ENCODE measurements at regions not wholly inside any gene's neighbourhood (a gene's known extent, or its start where the extent isn't known, plus 50 kb on each side); places are given as distances from the start of the nearest gene placed in this dataset.

DNA sequence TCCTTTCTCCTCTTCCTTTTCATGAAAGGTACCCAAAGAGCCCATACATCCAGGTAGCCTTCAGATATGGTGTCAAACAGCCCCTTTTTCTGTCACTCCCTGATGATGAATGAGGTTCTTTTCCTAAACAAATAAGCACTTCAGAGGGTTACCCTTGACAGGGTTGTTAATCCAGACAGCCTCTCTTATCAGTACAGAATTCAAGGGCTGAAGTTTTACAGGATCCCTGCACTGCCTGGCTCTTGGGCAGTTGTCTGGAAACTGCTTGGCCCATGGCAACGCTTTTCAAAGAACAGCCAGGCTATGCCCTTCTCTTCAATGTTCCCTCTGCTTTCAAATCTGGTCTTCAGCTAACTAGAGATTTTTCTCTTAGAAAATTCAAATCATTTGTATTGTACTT lies 352.6 kb upstream of the FAM241A start:
- TF ChIP-seq, protein P1, sequence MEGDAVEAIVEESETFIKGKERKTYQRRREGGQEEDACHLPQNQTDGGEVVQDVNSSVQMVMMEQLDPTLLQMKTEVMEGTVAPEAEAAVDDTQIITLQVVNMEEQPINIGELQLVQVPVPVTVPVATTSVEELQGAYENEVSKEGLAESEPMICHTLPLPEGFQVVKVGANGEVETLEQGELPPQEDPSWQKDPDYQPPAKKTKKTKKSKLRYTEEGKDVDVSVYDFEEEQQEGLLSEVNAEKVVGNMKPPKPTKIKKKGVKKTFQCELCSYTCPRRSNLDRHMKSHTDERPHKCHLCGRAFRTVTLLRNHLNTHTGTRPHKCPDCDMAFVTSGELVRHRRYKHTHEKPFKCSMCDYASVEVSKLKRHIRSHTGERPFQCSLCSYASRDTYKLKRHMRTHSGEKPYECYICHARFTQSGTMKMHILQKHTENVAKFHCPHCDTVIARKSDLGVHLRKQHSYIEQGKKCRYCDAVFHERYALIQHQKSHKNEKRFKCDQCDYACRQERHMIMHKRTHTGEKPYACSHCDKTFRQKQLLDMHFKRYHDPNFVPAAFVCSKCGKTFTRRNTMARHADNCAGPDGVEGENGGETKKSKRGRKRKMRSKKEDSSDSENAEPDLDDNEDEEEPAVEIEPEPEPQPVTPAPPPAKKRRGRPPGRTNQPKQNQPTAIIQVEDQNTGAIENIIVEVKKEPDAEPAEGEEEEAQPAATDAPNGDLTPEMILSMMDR (IDR thresholded peaks at IDR 0.05): no peak
- TF ChIP-seq POLR2AphosphoS5 (IDR thresholded peaks at IDR 0.05) (no peak), POLR2A (IDR thresholded peaks at IDR 0.05) (no peak)
